Fibroblast of mammary gland (primary cell): ENCODE measurements at regions not wholly inside any gene's neighbourhood (a gene's known extent, or its start where the extent isn't known, plus 50 kb on each side); places are given as distances from the start of the nearest gene placed in this dataset.

ENCODE experiments used
- DNase-seq: peaks from one replicate; pipeline ENCODE4 v3.0.0-alpha.2; 2010; ENCODE audit warnings: low read depth
- H3K4me3 ChIP-seq: 2 replicates; pipeline ENCODE4 v1.5.1; 2011; ENCODE audit warnings: low read depth, mild to moderate bottlenecking, low read length, moderate library complexity; ENCODE audit not compliant: control insufficient read depth
- TF ChIP-seq, protein P1 (sequence below): conservative IDR thresholded peaks from 2 replicates; pipeline ENCODE4 v1.5.1; 2011; ENCODE audit warnings: low read depth, low read length, inconsistent platforms; ENCODE audit not compliant: control insufficient read depth, insufficient read depth

DNA sequence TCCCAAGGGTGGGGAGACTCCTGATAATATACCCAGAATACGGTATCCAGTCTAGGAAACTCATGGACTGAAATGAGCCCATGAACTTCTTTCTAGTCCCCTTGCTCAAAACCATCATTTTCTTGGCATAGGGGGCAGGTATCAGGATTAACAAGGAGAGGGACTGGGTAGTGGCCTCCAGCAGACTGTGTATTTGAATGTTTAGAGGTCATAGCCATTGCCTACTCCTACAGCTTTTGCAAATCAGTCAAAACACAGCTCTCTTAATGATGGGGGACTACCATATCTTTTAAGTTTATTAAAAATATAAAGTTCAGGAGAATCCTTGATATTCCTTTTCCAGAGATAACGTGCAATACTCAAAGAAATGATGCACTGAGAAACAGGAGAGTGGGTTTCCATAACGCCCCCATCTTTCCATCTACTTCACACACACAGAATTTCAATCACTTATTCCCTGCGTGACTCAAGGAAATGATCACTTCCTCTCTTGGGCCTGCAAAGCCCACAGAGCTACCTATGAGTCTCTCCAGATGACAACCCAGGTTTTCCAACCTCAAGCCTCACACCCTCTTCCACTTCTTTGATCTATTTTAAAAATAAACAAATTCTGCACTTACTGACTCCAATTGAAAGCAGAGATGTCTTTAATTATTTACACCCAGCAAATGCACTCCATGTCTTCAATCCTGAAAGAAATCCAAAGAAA lies 584.0 kb upstream of the LMCD1 start:
- TF ChIP-seq, protein P1, sequence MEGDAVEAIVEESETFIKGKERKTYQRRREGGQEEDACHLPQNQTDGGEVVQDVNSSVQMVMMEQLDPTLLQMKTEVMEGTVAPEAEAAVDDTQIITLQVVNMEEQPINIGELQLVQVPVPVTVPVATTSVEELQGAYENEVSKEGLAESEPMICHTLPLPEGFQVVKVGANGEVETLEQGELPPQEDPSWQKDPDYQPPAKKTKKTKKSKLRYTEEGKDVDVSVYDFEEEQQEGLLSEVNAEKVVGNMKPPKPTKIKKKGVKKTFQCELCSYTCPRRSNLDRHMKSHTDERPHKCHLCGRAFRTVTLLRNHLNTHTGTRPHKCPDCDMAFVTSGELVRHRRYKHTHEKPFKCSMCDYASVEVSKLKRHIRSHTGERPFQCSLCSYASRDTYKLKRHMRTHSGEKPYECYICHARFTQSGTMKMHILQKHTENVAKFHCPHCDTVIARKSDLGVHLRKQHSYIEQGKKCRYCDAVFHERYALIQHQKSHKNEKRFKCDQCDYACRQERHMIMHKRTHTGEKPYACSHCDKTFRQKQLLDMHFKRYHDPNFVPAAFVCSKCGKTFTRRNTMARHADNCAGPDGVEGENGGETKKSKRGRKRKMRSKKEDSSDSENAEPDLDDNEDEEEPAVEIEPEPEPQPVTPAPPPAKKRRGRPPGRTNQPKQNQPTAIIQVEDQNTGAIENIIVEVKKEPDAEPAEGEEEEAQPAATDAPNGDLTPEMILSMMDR = no peak
- no peak for DNase-seq
- no peak overlapping the region for H3K4me3 ChIP-seq

DNA sequence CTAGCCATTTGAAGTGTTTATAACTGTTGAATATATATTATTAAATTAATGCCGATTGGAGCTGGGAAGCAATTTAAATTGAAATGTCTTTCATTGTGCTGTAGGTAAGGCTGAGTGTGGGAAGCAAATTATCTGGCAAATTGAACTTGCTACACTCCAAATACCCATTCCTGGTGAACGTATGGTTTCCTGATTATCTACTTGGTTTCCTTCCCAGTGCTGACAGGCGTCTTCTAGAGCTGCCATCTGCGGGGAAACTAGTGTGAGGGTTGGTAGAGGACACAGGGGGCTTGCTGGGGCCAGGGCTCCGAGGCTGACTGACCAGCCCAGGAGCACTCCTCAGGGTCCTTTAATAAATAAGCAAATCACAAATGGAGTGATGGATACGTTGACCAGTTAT lies 581.4 kb upstream of the LMCD1 start:
- TF ChIP-seq, protein P1 = no peak
- no peak for DNase-seq
- H3K4me3 ChIP-seq = no peak overlapping the region

DNA sequence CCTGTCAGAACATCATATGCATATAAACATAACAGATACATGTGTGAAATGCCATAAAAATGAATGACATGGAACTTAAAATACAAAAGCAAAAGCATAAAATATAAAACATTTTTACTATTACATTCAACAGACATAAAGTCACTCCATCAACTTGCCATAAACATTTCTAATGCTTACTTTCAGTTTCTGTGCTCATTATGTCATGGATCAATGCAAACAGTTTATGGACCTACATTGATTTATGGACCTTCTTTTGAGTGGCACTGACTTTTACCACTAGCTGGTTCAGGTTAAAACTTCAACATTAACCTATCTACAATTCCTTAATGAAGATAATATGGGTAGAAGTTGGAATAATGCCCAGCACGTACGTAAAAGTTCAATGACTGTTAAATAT lies 577.4 kb upstream of the LMCD1 start:
- TF ChIP-seq, protein P1 = no peak
- no peak for DNase-seq
- no peak overlapping the region for H3K4me3 ChIP-seq

- TF ChIP-seq, protein P1 = no peak
- H3K4me3 ChIP-seq = no peak overlapping the region
- no peak for DNase-seq
Observed at GRCh38 chr3:7927015-7927414, 574.6 kb upstream of the LMCD1 start.

DNA sequence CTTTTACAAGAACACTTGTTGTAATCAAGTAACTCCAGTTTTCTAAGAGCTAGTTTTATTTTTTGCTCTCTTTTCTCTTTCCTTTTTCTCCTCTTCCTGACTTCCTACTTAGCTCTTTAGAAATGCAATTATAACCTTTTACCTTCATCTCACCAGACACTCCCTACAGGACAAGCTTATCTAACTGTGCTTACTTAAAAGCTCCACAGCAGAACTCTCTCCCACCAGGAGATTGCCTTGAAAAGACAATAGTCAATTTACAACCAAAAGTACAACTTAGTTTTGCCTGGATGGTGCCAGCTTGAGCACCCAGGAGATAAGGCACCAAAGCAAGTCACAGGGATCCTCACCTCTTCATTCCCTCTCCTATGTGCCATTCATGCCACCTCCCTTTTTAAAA lies 573.8 kb upstream of the LMCD1 start:
- H3K4me3 ChIP-seq = no peak overlapping the region
- no peak for DNase-seq
- TF ChIP-seq, protein P1 = no peak

DNA sequence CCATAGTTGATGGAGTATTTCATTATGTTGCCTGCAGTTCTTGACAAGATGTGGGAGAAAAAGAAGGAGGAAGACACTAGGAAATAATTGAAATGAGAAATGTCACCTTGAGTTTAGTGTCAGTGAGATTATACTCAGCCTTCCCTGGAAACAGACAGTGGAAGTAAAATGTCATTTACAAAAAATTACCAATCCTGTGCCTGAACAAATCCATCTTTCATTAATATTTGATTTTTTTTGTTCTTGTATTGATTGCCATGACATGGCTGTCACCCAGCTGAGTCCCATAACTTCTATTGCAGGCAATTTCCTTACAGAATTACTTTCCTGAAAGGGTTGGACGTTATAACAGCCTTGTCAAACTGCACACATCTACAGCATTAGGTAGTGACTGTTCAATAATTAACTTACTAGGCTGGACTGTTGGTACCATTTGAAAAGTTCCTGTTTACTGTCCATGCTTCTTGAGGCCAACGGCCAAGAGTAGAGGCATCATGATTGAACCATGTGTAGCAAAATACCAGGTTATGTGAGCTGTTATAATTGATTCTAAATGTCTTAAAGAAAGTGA lies 572.2 kb upstream of the LMCD1 start:
- DNase-seq = no peak
- TF ChIP-seq, protein P1 = no peak
- no peak overlapping the region for H3K4me3 ChIP-seq

DNA sequence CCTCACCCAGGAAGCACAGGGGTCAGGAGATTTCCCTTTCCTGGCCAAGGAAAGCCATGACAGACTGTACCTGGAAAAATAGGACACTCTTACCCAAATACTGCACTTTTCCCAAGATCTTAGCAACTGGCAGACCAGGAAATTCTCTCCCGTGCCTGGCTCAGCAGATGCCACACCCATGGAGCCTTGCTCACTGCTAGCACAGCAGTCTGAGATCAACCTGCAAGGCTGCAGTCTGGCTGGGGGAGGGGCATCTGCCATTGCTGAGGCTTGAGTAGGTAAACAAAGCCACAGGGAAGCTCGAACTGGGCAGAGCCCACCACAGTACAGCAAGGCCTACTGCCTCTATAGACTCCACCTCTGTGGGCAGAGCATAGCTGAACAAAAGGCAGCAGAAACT lies 567.3 kb upstream of the LMCD1 start:
- no peak overlapping the region for H3K4me3 ChIP-seq
- TF ChIP-seq, protein P1 = no peak
- DNase-seq = no peak
